AG20443 (cell line): ENCODE measurements at regions not wholly inside any gene's neighbourhood (a gene's known extent, or its start where the extent isn't known, plus 50 kb on each side); places are given as distances from the start of the nearest gene placed in this dataset.
A peak's percentile ranks its signal among the peaks of the same experiment; 100 is the strongest.

Experiments
- DNase-seq: peaks from one replicate; pipeline ENCODE4 v3.0.0; 2012; ENCODE audit warnings: low spot score, mixed read lengths

GRCh38 chr6:165986311-165986913 is 181.2 kb downstream of the TBXT start:
- no peak for DNase-seq

- no peak for DNase-seq
These were observed 181.8 kb downstream of the TBXT start for GRCh38 chr6:165985806-165986299.

GRCh38 chr6:165985281-165985805 is 182.3 kb downstream of the TBXT start:
- no peak for DNase-seq

DNA sequence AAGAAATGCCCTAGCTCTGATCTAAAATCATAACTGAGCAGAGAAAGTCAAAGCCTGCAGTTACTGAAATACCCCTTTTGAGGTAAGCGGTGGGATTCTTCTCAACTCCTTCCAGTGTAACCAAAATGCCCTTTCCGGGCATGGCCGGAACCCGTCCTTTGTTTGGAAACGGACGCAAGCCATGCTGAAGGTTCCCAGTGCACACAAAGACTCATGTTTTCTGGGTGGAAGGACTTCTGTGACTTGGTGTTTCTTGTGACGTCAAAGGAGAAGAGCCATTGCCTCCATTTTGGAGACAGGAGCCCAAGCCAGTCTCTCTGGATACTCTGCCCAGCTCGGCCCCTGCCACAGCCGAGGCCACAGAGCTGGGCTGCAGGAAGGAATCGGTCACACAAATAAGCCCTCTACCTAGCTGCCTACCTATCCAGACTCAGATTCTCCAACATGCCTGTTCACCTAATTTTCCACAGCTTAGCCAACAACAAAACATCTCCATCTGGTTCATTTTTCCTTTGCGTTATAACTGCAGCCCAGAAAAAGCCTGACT is 182.8 kb downstream of the TBXT start:
- no peak for DNase-seq

DNA sequence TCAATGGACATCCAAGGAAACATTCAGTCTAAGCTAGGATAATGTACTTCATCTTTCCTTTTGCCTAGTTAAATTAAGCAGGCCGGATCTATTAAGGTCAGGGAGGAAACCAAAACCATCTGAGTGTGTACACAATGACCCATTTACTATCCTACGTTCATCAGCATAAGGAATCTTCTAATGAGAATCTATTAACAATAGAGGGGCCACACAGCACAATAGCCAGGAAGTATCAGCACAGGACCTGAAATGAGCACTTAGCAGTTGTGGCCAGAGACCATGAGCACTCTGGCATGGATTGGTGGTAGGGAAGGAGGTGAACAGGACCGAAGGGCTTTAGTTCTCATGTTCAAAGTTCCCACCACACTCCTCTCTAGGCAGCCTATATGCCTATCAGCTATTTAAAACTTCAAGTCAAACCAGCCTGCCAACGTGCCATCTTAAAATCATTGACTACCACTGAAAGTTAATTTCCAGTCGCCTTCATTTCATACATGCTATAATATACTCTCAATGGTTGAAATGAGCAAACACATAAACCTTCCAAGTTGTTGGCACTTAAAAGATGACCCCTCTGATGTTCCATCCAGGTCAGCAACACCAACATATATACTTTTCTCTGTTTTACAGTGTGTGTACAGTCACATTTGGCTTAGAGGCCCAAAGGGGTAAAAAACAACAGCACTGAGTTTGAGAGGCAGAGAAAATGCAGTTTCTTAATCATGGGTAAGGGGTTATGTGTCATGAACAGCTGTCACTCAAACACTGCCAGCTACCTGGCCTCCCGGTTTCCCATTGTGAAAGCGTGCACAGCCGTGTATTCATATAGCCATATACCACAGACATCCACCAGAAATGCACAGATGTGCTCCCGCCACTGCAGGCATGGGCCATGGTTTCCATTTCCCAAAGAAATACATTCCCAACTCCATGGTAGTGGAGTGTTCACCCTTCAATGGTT is 184.3 kb downstream of the TBXT start:
- DNase-seq: no peak

DNA sequence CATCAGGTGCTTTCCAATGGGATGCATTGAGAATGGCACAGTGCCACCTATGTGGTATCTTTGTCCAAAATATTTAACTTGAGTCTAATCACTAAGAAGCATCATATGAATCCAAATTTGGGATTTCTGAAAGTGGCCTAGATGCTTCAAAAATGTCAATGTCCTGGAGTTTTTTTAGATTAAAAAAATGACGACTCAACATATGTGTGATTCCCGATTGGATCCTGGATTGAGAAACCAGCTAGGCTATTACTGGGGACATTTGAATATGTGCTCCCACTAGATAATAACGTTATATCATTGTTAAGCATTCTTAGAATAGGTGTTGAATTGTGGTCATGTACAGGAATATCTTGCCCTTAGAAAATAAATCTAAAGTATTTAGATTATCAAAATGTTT is 189.2 kb downstream of the TBXT start:
- no peak for DNase-seq

DNA sequence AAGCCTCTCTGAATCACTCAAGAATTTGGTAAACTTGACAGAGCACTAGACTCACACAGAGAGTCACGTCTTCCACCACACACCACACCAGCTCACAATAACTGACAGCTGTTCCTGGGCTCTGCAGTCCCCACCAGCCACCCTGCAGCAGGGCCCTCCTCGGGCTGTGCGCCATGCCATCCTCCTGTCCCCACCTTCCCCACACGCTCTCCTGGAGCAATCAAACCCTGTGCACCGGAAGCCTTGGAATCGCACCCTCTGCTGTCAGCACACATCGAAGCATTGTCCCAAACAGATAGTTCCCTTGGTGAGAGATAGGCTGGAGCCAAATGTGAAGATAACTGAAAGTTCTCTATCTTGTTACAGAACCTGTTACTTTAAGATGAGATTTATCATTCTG is 191.0 kb downstream of the TBXT start:
- no peak for DNase-seq

- DNase-seq: no peak
These were observed 192.8 kb downstream of the TBXT start for GRCh38 chr6:165974817-165975216.

DNA sequence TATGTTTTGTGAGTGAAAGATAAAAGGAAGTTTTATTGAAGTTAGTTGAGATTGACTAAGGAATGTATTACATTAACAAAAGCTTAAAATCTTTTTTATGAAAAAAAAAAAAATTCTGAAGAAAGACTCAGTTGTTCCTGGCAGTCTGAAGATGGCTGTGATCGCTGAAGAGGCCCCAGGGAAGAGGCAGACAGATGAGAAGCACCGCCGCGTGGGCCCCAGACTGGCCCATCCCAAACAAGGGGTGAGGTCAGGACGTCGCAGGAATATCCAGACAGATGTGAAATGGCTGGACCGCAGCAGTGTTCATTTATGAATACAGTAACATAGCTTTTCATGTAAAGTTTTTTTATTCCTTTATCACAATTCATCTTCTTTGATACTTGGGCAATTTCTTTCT is 194.2 kb downstream of the TBXT start:
- no peak for DNase-seq

DNA sequence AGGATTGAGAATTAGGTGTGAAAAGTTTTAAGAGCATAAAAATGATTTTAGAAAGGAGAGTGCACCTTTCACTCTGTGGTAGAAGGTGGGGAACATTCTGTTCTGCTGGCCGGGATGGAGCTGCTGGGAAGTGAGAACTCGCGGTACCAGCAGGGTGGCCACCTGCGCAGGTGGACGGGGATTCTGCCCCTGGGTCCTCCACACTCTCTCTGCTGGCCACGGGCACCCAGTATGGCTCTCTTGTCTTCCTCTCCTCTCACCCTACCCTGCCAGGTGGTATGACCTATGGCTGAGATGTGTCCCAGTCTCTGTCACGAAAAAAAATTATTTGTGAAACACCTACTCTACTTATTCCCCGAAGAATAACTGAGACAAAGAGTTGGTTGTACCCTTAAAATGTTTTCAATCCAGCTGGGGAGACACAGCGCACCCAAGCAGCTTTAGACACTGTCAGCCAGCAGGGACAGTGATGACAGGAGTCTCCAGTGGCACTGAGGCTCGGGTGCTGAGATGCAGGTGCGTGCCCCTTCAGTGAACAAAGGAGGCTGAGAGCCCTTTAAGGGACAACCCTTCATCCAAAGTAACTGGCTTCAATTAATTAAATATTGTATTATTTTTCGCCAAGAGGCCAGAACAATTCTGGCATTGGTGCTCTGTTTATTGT is 195.4 kb downstream of the TBXT start:
- no peak for DNase-seq

- DNase-seq: no peak
These were observed 196.4 kb downstream of the TBXT start for GRCh38 chr6:165971202-165971601.

DNA sequence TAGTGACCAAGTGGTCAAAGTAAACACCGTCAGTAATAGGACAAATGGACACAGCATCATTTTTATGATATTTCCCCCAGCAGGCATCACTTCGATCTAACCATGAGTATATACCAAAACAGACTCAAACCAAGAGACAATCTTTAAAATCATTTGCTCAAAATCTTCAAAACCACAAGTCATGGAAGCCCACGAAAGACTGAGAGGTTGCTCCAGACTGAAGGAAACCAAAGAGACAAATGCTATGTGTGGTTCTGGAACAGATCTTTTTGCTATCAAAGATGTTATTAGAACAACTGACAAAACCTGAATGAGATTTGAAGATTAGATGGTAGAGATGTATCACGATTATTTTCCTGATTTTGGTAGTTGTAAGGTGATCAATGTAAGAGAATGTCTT is 197.7 kb downstream of the TBXT start:
- DNase-seq: no peak

- no peak for DNase-seq
These were observed 198.5 kb downstream of the TBXT start for GRCh38 chr6:165969184-165969583.

DNA sequence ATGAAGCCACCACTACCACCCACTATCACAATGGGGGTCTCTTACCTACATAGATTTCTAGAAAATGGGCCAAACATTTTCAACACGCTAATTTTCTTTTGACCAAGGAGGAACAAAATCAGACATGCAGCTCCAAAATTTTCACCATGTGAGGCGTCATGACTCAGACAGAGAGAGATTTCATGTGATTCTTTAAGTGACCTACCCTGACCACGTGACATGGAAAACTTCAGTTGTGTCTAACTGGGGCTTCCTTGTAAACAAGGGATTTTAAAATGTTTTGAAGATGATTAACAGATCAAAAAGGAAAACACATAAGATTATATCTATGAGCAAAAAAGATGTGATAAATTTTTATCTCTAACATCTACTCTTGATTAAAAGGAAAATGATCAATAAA is 199.2 kb downstream of the TBXT start:
- DNase-seq: no peak

GRCh38 chr6:165967810-165968407 is 199.7 kb downstream of the TBXT start:
- DNase-seq: no peak

DNA sequence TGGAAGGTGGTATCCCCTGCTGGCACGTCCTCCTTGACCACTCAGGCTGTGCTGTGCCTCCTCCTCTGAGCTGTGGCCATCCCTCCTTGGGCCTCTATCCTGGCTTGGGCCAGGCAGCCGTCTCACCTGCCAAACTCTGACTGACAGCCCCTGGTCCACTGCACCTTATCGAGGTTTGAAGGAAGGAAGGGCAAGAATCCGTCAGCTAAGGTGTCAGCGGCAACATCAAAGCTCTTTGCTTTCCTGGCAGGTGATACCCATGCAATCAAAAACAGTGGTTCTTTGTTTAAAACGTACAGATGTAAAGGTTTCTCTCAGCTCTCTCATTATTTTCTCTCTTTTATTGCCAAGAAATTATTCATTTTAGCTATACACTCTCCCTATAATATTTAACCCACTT is 203.9 kb downstream of the TBXT start:
- no peak for DNase-seq

DNA sequence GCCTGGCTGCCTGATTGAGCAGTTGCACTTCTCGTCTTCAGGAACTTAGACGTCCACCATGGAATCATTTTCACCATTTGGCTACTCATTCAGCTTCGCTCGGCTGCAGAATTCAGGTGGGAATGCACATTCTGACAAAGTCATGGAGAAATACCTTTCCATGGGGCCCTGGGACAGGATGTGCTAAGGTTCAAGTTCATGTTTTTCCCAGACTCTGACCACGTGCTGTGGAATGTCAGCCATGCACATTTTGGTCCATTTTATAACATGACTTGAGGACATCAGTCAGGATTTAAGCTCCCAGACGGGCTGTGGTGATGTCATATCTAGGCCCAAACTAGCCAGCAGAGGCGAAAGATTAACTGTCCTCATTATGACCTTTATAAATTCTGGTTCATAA is 205.3 kb downstream of the TBXT start:
- no peak for DNase-seq

DNA sequence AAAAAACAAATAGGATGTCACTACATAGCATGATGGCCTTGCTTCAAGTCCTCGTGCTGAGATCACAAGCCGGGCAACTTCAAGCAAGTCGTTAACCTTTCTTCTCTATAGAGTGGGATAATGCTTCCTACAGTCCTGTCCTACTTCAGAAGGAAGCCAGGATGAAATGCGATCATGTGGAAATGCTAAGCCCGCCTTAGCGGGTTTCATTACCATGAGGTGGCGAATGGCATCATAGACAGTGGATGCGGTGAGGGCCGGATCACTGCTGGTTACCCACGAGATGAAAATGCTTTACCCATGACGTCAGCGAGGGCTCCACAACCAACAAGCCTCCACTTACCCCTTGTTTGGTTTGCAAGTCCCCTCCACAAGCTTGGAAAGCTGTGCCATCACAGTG is 206.4 kb downstream of the TBXT start:
- no peak for DNase-seq

DNA sequence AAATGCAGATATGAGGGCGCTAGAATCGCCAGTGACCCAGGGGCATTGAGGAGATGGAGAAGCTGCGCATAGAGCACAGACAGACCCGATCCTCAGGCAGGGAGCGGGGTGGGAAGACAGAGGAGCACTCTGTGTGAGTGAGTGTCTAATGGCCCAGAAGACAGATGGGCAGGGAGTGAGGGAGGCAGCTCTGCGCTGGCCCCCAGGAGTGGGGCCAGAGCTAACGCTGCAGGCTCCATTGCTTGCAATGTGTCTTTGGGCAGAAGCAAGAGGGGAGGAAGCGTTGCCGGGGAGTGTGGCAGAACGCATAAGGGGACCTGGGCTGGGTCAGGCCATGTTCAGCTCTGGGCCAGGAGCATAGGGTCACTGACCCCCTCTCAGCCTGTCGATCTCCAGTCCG is 207.0 kb downstream of the TBXT start:
- DNase-seq: no peak

DNA sequence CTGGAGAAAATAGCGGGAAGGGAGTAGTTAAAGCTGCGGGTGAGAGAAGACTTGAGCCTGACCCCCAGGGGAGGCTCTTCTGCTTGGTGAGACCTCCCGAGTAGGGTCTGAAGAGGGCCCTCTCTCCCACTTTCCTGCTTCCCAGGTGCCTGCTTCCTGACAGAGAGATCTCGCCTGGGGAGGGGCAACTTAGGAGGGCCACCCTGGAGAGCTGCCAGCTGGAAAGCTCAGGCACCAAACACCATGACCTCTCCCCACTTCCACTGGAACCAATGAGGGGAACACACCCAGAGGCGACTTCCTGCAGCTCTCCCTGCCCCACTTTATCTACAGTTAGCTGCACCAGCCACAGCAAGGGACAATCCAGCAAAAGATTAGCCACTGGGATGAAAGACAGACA is 208.0 kb downstream of the TBXT start:
- no peak for DNase-seq

GRCh38 chr6:165956874-165957273 is 210.8 kb downstream of the TBXT start:
- no peak for DNase-seq

- peak; percentile 31 for DNase-seq
These were observed 215.1 kb downstream of the TBXT start for GRCh38 chr6:165952514-165952913.
